ENCODE measurements at regions not wholly inside any gene's neighbourhood (a gene's known extent, or its start where the extent isn't known, plus 50 kb on each side); places are given as distances from the start of the nearest gene placed in this dataset.
A peak's percentile ranks its signal among the peaks of the same experiment; 100 is the strongest.
"Not testable (repeated sequence)": the region's sequence is repeated elsewhere in the genome, so short reads cannot be mapped to it uniquely, and the experiment has no call there.

- ATAC-seq, result peak in 1 of 3 donors; percentile 45
- not testable (repeated sequence) for H3K27ac ChIP-seq (ENCODE audit: low read length)
Observed at GRCh38 chr19:14293101-14293815, 87.3 kb upstream of the ADGRL1 start.

GRCh38 chr19:14289810-14290209, 83.8 kb upstream of the ADGRL1 start:
- not testable (repeated sequence) for H3K4me3 ChIP-seq (ENCODE audit: low read length); H3K27me3 ChIP-seq (ENCODE audit: control insufficient read depth, insufficient read depth, low read length); ATAC-seq; H3K27ac ChIP-seq (ENCODE audit: low read length); H3K9me3 ChIP-seq (ENCODE audit: control insufficient read depth, insufficient read depth, low read length); H3K9me3 Mint-ChIP-seq; DNase-seq; H3K27ac Mint-ChIP-seq; H3K36me3 ChIP-seq (ENCODE audit: control insufficient read depth, insufficient read depth, low read length); H3K27me3 Mint-ChIP-seq (ENCODE audit: low read depth in 2 of 2); H3K36me3 Mint-ChIP-seq; H3K4me3 Mint-ChIP-seq
- H3K4me1 ChIP-seq (ENCODE audit: control insufficient read depth, insufficient read depth, low read length), result peaks cover 20% of the 10 kb centered on the region
- intact Hi-C loops (cut with micrococcal nuclease), result loop anchor here (5.0 kb wide), 1 partner anchor 68 kb away; no protein-coding TSS in a partner anchor
- 91% methylated on average over 15 of the region's 15 CpGs for WGBS (ENCODE audit: insufficient coverage)
- H3K4me1 Mint-ChIP-seq, result peaks cover 7 to 27% of the 10 kb centered on the region in 2 donors

More at GRCh38 chr19:14293101-14293815, 87.3 kb upstream of the ADGRL1 start:
- H3K36me3 ChIP-seq (ENCODE audit: control insufficient read depth, insufficient read depth, low read length); intact Hi-C loops (cut with micrococcal nuclease); DNase-seq; H3K27me3 Mint-ChIP-seq (ENCODE audit: low read depth in 2 of 2); H3K9me3 ChIP-seq (ENCODE audit: control insufficient read depth, insufficient read depth, low read length); H3K9me3 Mint-ChIP-seq; H3K4me3 ChIP-seq (ENCODE audit: low read length); H3K27me3 ChIP-seq (ENCODE audit: control insufficient read depth, insufficient read depth, low read length); H3K27ac Mint-ChIP-seq; H3K36me3 Mint-ChIP-seq: not testable (repeated sequence)
- H3K4me1 Mint-ChIP-seq, result peaks cover 7 to 20% of the 10 kb centered on the region in 2 donors
- WGBS (ENCODE audit: insufficient coverage), result 9% methylated on average over 12 of the region's 26 CpGs
- H3K4me3 Mint-ChIP-seq, result peak overlapping the region; percentile 13
- peaks cover 19% of the 10 kb centered on the region for H3K4me1 ChIP-seq (ENCODE audit: control insufficient read depth, insufficient read depth, low read length)

GRCh38 chr19:14287837-14288236, 81.9 kb upstream of the ADGRL1 start:
- DNase-seq; H3K9me3 Mint-ChIP-seq; H3K27me3 Mint-ChIP-seq (ENCODE audit: low read depth in 2 of 2); H3K9me3 ChIP-seq (ENCODE audit: control insufficient read depth, insufficient read depth, low read length); H3K27me3 ChIP-seq (ENCODE audit: control insufficient read depth, insufficient read depth, low read length); H3K36me3 Mint-ChIP-seq; H3K4me3 ChIP-seq (ENCODE audit: low read length); ATAC-seq; H3K27ac ChIP-seq (ENCODE audit: low read length); H3K36me3 ChIP-seq (ENCODE audit: control insufficient read depth, insufficient read depth, low read length): not testable (repeated sequence)
- peaks cover 16 to 30% of the 10 kb centered on the region in 2 donors for H3K4me1 Mint-ChIP-seq
- 100% methylated on average over 3 of the region's 4 CpGs for WGBS (ENCODE audit: insufficient coverage)
- H3K4me3 Mint-ChIP-seq, result peak overlapping the region; percentile 37
- H3K4me1 ChIP-seq (ENCODE audit: control insufficient read depth, insufficient read depth, low read length), result peaks cover 27% of the 10 kb centered on the region
- intact Hi-C loops (cut with micrococcal nuclease), result loop anchor here (1.0 to 5.0 kb wide), 2 partner anchors 66 to 92 kb away; no protein-coding TSS in a partner anchor
- peak overlapping the region in 1 of 2 donors; percentile 74 for H3K27ac Mint-ChIP-seq

- H3K9me3 ChIP-seq (ENCODE audit: control insufficient read depth, insufficient read depth, low read length); H3K27ac Mint-ChIP-seq; H3K4me3 ChIP-seq (ENCODE audit: low read length); H3K4me3 Mint-ChIP-seq; H3K27ac ChIP-seq (ENCODE audit: low read length); H3K36me3 Mint-ChIP-seq; H3K27me3 Mint-ChIP-seq (ENCODE audit: low read depth in 2 of 2); ATAC-seq; H3K27me3 ChIP-seq (ENCODE audit: control insufficient read depth, insufficient read depth, low read length); H3K9me3 Mint-ChIP-seq; H3K36me3 ChIP-seq (ENCODE audit: control insufficient read depth, insufficient read depth, low read length); DNase-seq: not testable (repeated sequence)
- peaks cover 26% of the 10 kb centered on the region for H3K4me1 ChIP-seq (ENCODE audit: control insufficient read depth, insufficient read depth, low read length)
- H3K4me1 Mint-ChIP-seq, result peaks cover 16 to 27% of the 10 kb centered on the region in 2 donors
- WGBS (ENCODE audit: insufficient coverage), result 96% methylated on average over 3 of the region's 4 CpGs
- intact Hi-C loops (cut with micrococcal nuclease), result loop anchor here (5.0 kb wide), 1 partner anchor 64 kb away; no protein-coding TSS in a partner anchor
Observed at GRCh38 chr19:14286594-14286993, 80.6 kb upstream of the ADGRL1 start.

- not testable (repeated sequence) for H3K9me3 ChIP-seq (ENCODE audit: control insufficient read depth, insufficient read depth, low read length); H3K36me3 Mint-ChIP-seq; H3K4me3 ChIP-seq (ENCODE audit: low read length); H3K36me3 ChIP-seq (ENCODE audit: control insufficient read depth, insufficient read depth, low read length); H3K9me3 Mint-ChIP-seq; H3K4me3 Mint-ChIP-seq; DNase-seq; H3K27me3 ChIP-seq (ENCODE audit: control insufficient read depth, insufficient read depth, low read length); H3K27ac ChIP-seq (ENCODE audit: low read length); H3K27ac Mint-ChIP-seq; H3K27me3 Mint-ChIP-seq (ENCODE audit: low read depth in 2 of 2); ATAC-seq
- intact Hi-C loops (cut with micrococcal nuclease), result loop anchor here (5.0 kb wide), 1 partner anchor 63 kb away; no protein-coding TSS in a partner anchor
- 96% methylated on average over 9 of the region's 9 CpGs for WGBS (ENCODE audit: insufficient coverage)
- H3K4me1 Mint-ChIP-seq, result peaks cover 16 to 27% of the 10 kb centered on the region in 2 donors
- peaks cover 26% of the 10 kb centered on the region for H3K4me1 ChIP-seq (ENCODE audit: control insufficient read depth, insufficient read depth, low read length)
Observed at GRCh38 chr19:14285726-14286125, 79.8 kb upstream of the ADGRL1 start.

- H3K9me3 ChIP-seq (ENCODE audit: control insufficient read depth, insufficient read depth, low read length); H3K27me3 ChIP-seq (ENCODE audit: control insufficient read depth, insufficient read depth, low read length); H3K4me3 ChIP-seq (ENCODE audit: low read length); H3K27me3 Mint-ChIP-seq (ENCODE audit: low read depth in 2 of 2); intact Hi-C loops (cut with micrococcal nuclease); H3K36me3 ChIP-seq (ENCODE audit: control insufficient read depth, insufficient read depth, low read length); H3K9me3 Mint-ChIP-seq; H3K36me3 Mint-ChIP-seq: not testable (repeated sequence)
- Mint-ChIP-seq H3K27ac (peak overlapping the region; percentile 79 to 86), H3K4me3 (peak overlapping the region; percentile 66), H3K4me1 (peaks cover 16 to 22% of the 10 kb centered on the region in 2 donors)
- ATAC-seq, result peak; percentile 89 to 97 (median 89)
- Histone ChIP-seq H3K4me1 (ENCODE audit: control insufficient read depth, insufficient read depth, low read length) (peaks cover 23% of the 10 kb centered on the region), H3K27ac (ENCODE audit: low read length) (peak overlapping the region; percentile 57)
- WGBS (ENCODE audit: insufficient coverage), result 45% methylated on average over 11 of the region's 11 CpGs
- DNase-seq, result peak; percentile 34 to 42
Observed at GRCh38 chr19:14283813-14284520, 78.0 kb upstream of the ADGRL1 start.

- peaks cover 25% of the 10 kb centered on the region for H3K4me1 ChIP-seq (ENCODE audit: control insufficient read depth, insufficient read depth, low read length)
- H3K9me3 Mint-ChIP-seq; H3K4me3 ChIP-seq (ENCODE audit: low read length); H3K36me3 Mint-ChIP-seq; H3K27me3 ChIP-seq (ENCODE audit: control insufficient read depth, insufficient read depth, low read length); H3K4me3 Mint-ChIP-seq; DNase-seq; H3K27ac ChIP-seq (ENCODE audit: low read length); ATAC-seq; H3K9me3 ChIP-seq (ENCODE audit: control insufficient read depth, insufficient read depth, low read length); H3K36me3 ChIP-seq (ENCODE audit: control insufficient read depth, insufficient read depth, low read length); H3K27ac Mint-ChIP-seq; H3K27me3 Mint-ChIP-seq (ENCODE audit: low read depth in 2 of 2): not testable (repeated sequence)
- 93% methylated on average over 4 of the region's 4 CpGs for WGBS (ENCODE audit: insufficient coverage)
- peaks cover 16 to 31% of the 10 kb centered on the region in 2 donors for H3K4me1 Mint-ChIP-seq
- intact Hi-C loops (cut with micrococcal nuclease), result loop anchor here (10.0 kb wide), 1 partner anchor 114 kb away; no protein-coding TSS in a partner anchor
Observed at GRCh38 chr19:14279270-14279669, 73.3 kb upstream of the ADGRL1 start.
